ENCODE measurements at regions not wholly inside any gene's neighbourhood (a gene's known extent, or its start where the extent isn't known, plus 50 kb on each side); places are given as distances from the start of the nearest gene placed in this dataset.

- Histone ChIP-seq H2AFZ (replicated peaks; ENCODE audit: low read length, poor library complexity) (no peak overlapping the region), H2BK15ac (ENCODE audit: low read depth, low read length) (0 out of 3 replicates have a peak overlapping the region, but pooled peaks have one; percentile 13), H2BK20ac (ENCODE audit: low read depth, low read length) (no peak overlapping the region), H3K4me1 (ENCODE audit: control insufficient read depth, insufficient read depth, low read length) (peaks cover 36% of the 10 kb centered on the region), H3K79me1 (ENCODE audit: low read depth in 1 of 2, low read length in 2 of 2) (no peaks in the 10 kb centered on the region), H3K9ac (ENCODE audit: low read depth, low read length) (no peak overlapping the region), H2BK5ac (ENCODE audit: low read depth, low read length, poor library complexity, severe bottlenecking) (no peak overlapping the region), H3K18ac (ENCODE audit: low read depth, low read length) (no peak overlapping the region), H2AK9ac (replicated peaks; ENCODE audit: low read depth, low read length, poor library complexity) (no peak overlapping the region), H3K4me2 (ENCODE audit: low read depth, low read length) (no peak overlapping the region), H4K8ac (ENCODE audit: low read depth in 2 of 2, low read length in 2 of 2) (no peak overlapping the region), H3K36me3 (ENCODE audit: control insufficient read depth, insufficient read depth, low read length) (no peaks in the 10 kb centered on the region), H3K56ac (ENCODE audit: extremely low read depth, insufficient read depth, low read length) (no peak overlapping the region), H3K27ac (ENCODE audit: insufficient read depth, low read length) (no peak overlapping the region), H4K91ac (ENCODE audit: insufficient read depth, low read depth, low read length) (no peak overlapping the region), H2AK5ac (ENCODE audit: low read depth, low read length) (0 out of 2 replicates have a peak overlapping the region, but pooled peaks have one; percentile 4), H3K9me3 (ENCODE audit: control insufficient read depth, insufficient read depth, low read length) (no peaks in the 10 kb centered on the region), H3K23ac (ENCODE audit: low read depth, low read length) (no peak overlapping the region), H3K4me3 (ENCODE audit: insufficient read depth, low read depth, low read length) (no peak overlapping the region), H4K20me1 (ENCODE audit: insufficient read depth, low read length) (peaks cover 8% of the 10 kb centered on the region), H2BK120ac (ENCODE audit: low read depth, low read length) (no peak overlapping the region), H3K4ac (ENCODE audit: low read depth, low read length) (no peak overlapping the region), H3K14ac (replicated peaks; ENCODE audit: low read depth, low read length) (no peak overlapping the region), H3K9me1 (ENCODE audit: insufficient read depth, low read length) (peaks cover 20% of the 10 kb centered on the region), H3K27me3 (ENCODE audit: control insufficient read depth, insufficient read depth, low read length) (peaks cover 5% of the 10 kb centered on the region; the same call in 1 of the 2 replicates), H4K5ac (ENCODE audit: low read depth, low read length) (no peak overlapping the region)
- CTCF ChIA-PET: interaction anchor here (1.1 to 1.9 kb wide), 2 partner anchors 14 to 22 kb away, joined by 4 to 7 read pairs; no protein-coding TSS in a partner anchor
- POLR2A ChIA-PET (ENCODE audit: unreplicated experiment): no interaction called here
- dilution Hi-C loops (cut with HindIII; ENCODE audit: low sequenced_read_pairs, unreplicated experiment): no loop called here
- WGBS, 2 experiments (ENCODE audit: extremely low coverage in 2 of 2, insufficient read length in 1 of 2): 89% methylated on average over 5 of the region's 15 CpGs; no CpG with 5 or more reads in 1 of the 2 experiments
- no TSS peak for BruUV-seq (replicated peaks)
- intact Hi-C loops (cut with micrococcal nuclease): loop anchor here (1.0 to 2.0 kb wide), 4 partner anchors 760 to 1011 kb away; no protein-coding TSS in a partner anchor
- DNase-seq: no peak
- ATAC-seq (ENCODE audit: low read depth): no peak
- in situ Hi-C loops (cut with MboI; ENCODE audit: low sequenced_read_pairs): loop anchor here (10.0 to 25.0 kb wide), 4 partner anchors 402 to 1014 kb away; partner anchors contain the start of gene TLE3
- no peak for TF ChIP-seq BHLHE40 (IDR thresholded peaks at IDR 0.05; ENCODE audit: low read depth, low read length)
- TF ChIP-seq RAD21 (IDR thresholded peaks at IDR 0.05; ENCODE audit: low read length): no peak
- TF ChIP-seq MAZ (IDR thresholded peaks at IDR 0.05; ENCODE audit: borderline replicate concordance, low read depth, low read length): no peak
- no peak for TF ChIP-seq POLR2A (IDR thresholded peaks at IDR 0.05; ENCODE audit: low read depth, low read length)
- TF ChIP-seq MXI1 (IDR thresholded peaks at IDR 0.05; ENCODE audit: borderline replicate concordance, low read depth, low read length): no peak
- TF ChIP-seq CEBPB (IDR thresholded peaks at IDR 0.05; ENCODE audit: low read depth, low read length): no peak
- TF ChIP-seq USF2 (IDR thresholded peaks at IDR 0.05; ENCODE audit: low read depth, low read length): no peak
- no peak for TF ChIP-seq NFE2L2 (IDR thresholded peaks at IDR 0.05; ENCODE audit: low read depth, low read length)
- TF ChIP-seq MAFK (IDR thresholded peaks at IDR 0.05; ENCODE audit: low read depth, low read length): no peak
- TF ChIP-seq RCOR1 (IDR thresholded peaks at IDR 0.05; ENCODE audit: insufficient replicate concordance, low read length): no peak
- no peak for TF ChIP-seq RFX5 (IDR thresholded peaks at IDR 0.05; ENCODE audit: low read depth, low read length)
- no peak for TF ChIP-seq ELK1 (IDR thresholded peaks at IDR 0.05; ENCODE audit: borderline replicate concordance, low read depth, low read length)
- no peak for TF ChIP-seq CTCF (conservative IDR thresholded peaks at IDR 0.05; ENCODE audit: low read depth, low read length)
- TF ChIP-seq CHD1 (IDR thresholded peaks at IDR 0.05; ENCODE audit: low read depth, low read length): no peak
Measured at GRCh38 chr15:70488941-70489848, 274.2 kb downstream of the UACA start.
